HEK293T (cell line): ENCODE measurements at regions not wholly inside any gene's neighbourhood (a gene's known extent, or its start where the extent isn't known, plus 50 kb on each side); places are given as distances from the start of the nearest gene placed in this dataset.

Experiments
- ELF4 ChIP-seq: fragments of 450-650 bp; IDR thresholded peaks from 2 replicates; pipeline ENCODE4 v1.6.1; 2017; ENCODE audit warnings: antibody characterized with exemption
- FOXA1 ChIP-seq: fragments of 450-650 bp; IDR thresholded peaks from 2 replicates; pipeline ENCODE4 v1.6.1; 2016; ENCODE audit warnings: mild to moderate bottlenecking
- FOXK2 ChIP-seq: fragments of 450-650 bp; IDR thresholded peaks from 2 replicates; pipeline ENCODE4 v1.6.1; 2016; ENCODE audit warnings: mild to moderate bottlenecking
- NFRKB ChIP-seq: fragments of 450-650 bp; IDR thresholded peaks from 2 replicates; pipeline ENCODE4 v1.6.1; 2016; ENCODE audit warnings: mild to moderate bottlenecking, moderate library complexity
- SP1 ChIP-seq: fragments of 450-650 bp; IDR thresholded peaks from 2 replicates; pipeline ENCODE4 v1.6.1; 2017
- SUZ12 ChIP-seq: fragments of 450-650 bp; IDR thresholded peaks from 2 replicates; pipeline ENCODE4 v1.6.1; 2016; ENCODE audit warnings: mild to moderate bottlenecking

DNA sequence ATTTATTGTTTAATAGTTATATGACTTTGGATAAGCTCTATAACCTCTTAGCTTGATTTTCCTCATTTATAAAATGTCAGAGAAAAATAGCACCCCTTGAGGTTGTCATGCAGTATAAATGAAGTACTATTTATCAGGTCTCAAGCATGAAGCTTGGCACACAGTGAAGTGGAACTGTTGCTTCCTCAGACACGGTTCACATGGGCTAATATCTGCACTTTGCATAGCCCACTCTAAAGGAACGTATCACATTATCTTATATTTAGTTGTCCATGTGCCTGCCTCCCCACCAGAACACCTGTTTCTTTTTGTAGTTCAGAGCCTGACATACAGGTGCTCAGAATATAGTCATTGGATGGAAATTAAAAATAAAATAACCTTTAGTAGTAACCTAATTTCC, 273.7 kb downstream of the SOX2 start:
- TF ChIP-seq SP1: no peak
- no peak for TF ChIP-seq FOXA1
- no peak for TF ChIP-seq FOXK2
- TF ChIP-seq NFRKB: no peak
- TF ChIP-seq ELF4: no peak
- TF ChIP-seq SUZ12: no peak
